Keratinocyte (primary cell): ENCODE measurements at regions not wholly inside any gene's neighbourhood (a gene's known extent, or its start where the extent isn't known, plus 50 kb on each side); places are given as distances from the start of the nearest gene placed in this dataset.

ENCODE experiments used
- DNase-seq: peaks from one replicate; pipeline ENCODE4 v3.0.0-alpha.2; 2011; ENCODE audit warnings: low read depth, missing footprints, low spot score
- FAIRE-seq: peaks from 2 replicates; lab custom pipeline; 2011; peaks lifted over from hg19 to GRCh38; lab: Jason Lieb, UNC
- H2AFZ ChIP-seq: 2 replicates; pipeline ENCODE4 v1.6.0; 2012; ENCODE audit warnings: low read length, control low read depth, inconsistent platforms; ENCODE audit not compliant: control insufficient read depth
- H3K27ac ChIP-seq: 2 replicates; pipeline ENCODE4 v1.5.1; 2011; ENCODE audit warnings: low read length; ENCODE audit not compliant: control insufficient read depth, insufficient read depth
- H3K27me3 ChIP-seq: 3 replicates; pipeline ENCODE4 v1.6.0; 2011; ENCODE audit warnings: low read length; ENCODE audit not compliant: control insufficient read depth, insufficient read depth; ENCODE audit errors: extremely low read depth
- H3K36me3 ChIP-seq, 2 experiments: 2 replicates in 1 of 2; 3 replicates in 1 of 2; pipeline ENCODE4 v1.5.1; 2011; ENCODE audit warnings: low read length in 2 of 2, mild to moderate bottlenecking in 1 of 2; ENCODE audit not compliant: control insufficient read depth in 2 of 2, insufficient read depth in 2 of 2; ENCODE audit errors: extremely low read depth in 1 of 2
- H3K4me1 ChIP-seq: 3 replicates; pipeline ENCODE4 v1.5.1; 2011; ENCODE audit warnings: low read length; ENCODE audit not compliant: control insufficient read depth, insufficient read depth; ENCODE audit errors: extremely low read depth
- H3K4me2 ChIP-seq: 3 replicates; pipeline ENCODE4 v1.6.0; 2011; ENCODE audit warnings: low read depth, low read length; ENCODE audit not compliant: control insufficient read depth, insufficient read depth; ENCODE audit errors: extremely low read depth
- H3K4me3 ChIP-seq, 3 experiments: fragments of 200-600 bp in 1 of 3; sonication (generic) in 1 of 3; 2 replicates in 2 of 3; 3 replicates in 1 of 3; pipeline ENCODE4 v1.5.1; 2011 to 2016; ENCODE audit warnings: low read length in 3 of 3, mild to moderate bottlenecking in 3 of 3, control low read depth in 2 of 3, inconsistent platforms in 1 of 3, low read depth in 1 of 3, mixed read lengths in 1 of 3, mixed run types in 1 of 3, moderate library complexity in 1 of 3; ENCODE audit not compliant: control insufficient read depth in 2 of 3, insufficient read depth in 2 of 3; ENCODE audit errors: extremely low read depth in 1 of 3
- H3K79me2 ChIP-seq: 2 replicates; pipeline ENCODE4 v1.6.0; 2012; ENCODE audit warnings: low read length; ENCODE audit not compliant: control insufficient read depth, insufficient read depth
- H3K9ac ChIP-seq: 3 replicates; pipeline ENCODE4 v1.6.0; 2011; ENCODE audit warnings: low read length; ENCODE audit not compliant: control insufficient read depth, insufficient read depth; ENCODE audit errors: extremely low read depth
- H3K9me1 ChIP-seq: 3 replicates; pipeline ENCODE4 v1.6.0; 2011; ENCODE audit warnings: low read length; ENCODE audit not compliant: control insufficient read depth, insufficient read depth; ENCODE audit errors: extremely low read depth
- H3K9me3 ChIP-seq: 2 replicates; pipeline ENCODE4 v1.5.1; 2012; ENCODE audit warnings: low read depth, low read length; ENCODE audit not compliant: control insufficient read depth
- H4K20me1 ChIP-seq: 3 replicates; pipeline ENCODE4 v1.6.0; 2011; ENCODE audit warnings: low read length; ENCODE audit not compliant: control insufficient read depth, insufficient read depth; ENCODE audit errors: extremely low read depth
- EZH2 ChIP-seq: IDR thresholded peaks from one replicate; pipeline ENCODE4 v1.6.1; 2012; ENCODE audit warnings: inconsistent platforms, mild to moderate bottlenecking, low read length, moderate library complexity
- dilution Hi-C: fragments of 300-500 bp; cut with MboI; formaldehyde crosslinking; loops from one replicate; pipeline ENCODE4 v1.7.0; 2020; ENCODE audit warnings: low sequenced_read_pairs; ENCODE audit not compliant: extremely low pct_ligation_motif_present
- TF ChIP-seq, protein P1 (sequence below), 3 experiments: IDR thresholded peaks in 1 of 3; conservative IDR thresholded peaks in 1 of 3; optimal IDR thresholded peaks in 1 of 3; 2 replicates in 2 of 3; 3 replicates in 1 of 3; pipeline versions ENCODE3 to v1.5.1; 2011; ENCODE audit warnings: low read length in 3 of 3, mild to moderate bottlenecking in 3 of 3, moderate library complexity in 2 of 3, control low read depth in 1 of 3, inconsistent platforms in 1 of 3; ENCODE audit not compliant: insufficient read depth in 2 of 3; ENCODE audit errors: extremely low read depth in 1 of 3

DNA sequence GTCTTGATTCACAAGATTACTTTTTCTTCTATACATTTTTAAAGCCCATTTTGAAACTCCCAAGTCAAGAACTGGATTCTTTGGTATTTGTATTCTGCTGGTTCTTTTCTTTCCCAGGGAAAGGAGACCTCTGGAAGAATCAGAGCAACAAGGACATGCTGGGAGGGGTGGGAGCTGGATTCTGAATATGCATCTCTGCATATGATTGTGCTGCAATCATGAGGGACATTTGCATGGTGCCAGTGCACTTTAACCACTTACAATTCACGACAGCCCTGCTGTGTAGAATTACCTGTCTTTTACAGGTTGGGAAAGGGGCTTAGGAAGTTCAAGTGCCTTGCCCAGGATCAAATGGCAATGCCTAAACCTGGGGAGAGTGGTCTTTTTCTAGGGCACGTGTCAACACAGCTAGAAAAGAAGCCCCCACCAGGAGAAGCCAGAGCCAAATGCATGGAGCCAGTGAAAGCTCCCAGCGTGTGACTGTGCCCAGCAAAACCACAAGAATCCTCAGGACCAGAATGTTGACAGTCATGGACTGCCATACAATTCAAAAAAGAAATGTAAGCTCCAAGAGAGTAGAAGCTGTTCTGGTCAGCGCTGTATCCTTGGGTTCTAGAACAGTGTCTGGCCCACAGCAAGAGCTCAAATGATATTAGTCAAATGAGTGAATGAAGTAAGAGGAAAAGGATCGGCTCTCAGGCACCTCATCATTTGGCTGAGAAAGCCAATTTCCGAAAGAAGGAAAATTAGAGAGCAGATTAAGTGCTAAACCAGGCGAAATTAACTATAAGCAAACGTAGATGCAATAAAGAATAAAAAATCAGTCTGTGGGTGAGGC lies 84.5 kb upstream of the MEF2A start:
- Histone ChIP-seq H3K4me3 (no peak overlapping the region), H3K4me2 (no peak overlapping the region), H2AFZ (no peak overlapping the region), H3K79me2 (no peaks in the 10 kb centered on the region), H3K9me3 (no peaks in the 10 kb centered on the region), H3K9me1 (no peaks in the 10 kb centered on the region), H3K27ac (no peak overlapping the region), H3K4me1 (peaks cover 14% of the 10 kb centered on the region), H3K9ac (no peak overlapping the region), H4K20me1 (no peaks in the 10 kb centered on the region), H3K27me3 (no peaks in the 10 kb centered on the region), H3K36me3 (no peaks in the 10 kb centered on the region)
- no peak for DNase-seq
- TF ChIP-seq, protein P1, sequence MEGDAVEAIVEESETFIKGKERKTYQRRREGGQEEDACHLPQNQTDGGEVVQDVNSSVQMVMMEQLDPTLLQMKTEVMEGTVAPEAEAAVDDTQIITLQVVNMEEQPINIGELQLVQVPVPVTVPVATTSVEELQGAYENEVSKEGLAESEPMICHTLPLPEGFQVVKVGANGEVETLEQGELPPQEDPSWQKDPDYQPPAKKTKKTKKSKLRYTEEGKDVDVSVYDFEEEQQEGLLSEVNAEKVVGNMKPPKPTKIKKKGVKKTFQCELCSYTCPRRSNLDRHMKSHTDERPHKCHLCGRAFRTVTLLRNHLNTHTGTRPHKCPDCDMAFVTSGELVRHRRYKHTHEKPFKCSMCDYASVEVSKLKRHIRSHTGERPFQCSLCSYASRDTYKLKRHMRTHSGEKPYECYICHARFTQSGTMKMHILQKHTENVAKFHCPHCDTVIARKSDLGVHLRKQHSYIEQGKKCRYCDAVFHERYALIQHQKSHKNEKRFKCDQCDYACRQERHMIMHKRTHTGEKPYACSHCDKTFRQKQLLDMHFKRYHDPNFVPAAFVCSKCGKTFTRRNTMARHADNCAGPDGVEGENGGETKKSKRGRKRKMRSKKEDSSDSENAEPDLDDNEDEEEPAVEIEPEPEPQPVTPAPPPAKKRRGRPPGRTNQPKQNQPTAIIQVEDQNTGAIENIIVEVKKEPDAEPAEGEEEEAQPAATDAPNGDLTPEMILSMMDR (optimal IDR thresholded peaks at IDR 0.05 in 1 of 3, IDR thresholded peaks at IDR 0.05 in 1 of 3, conservative IDR thresholded peaks at IDR 0.05 in 1 of 3; ENCODE audit: extremely low read depth in 1 of 3, insufficient read depth in 2 of 3, low read length in 3 of 3): no peak
- TF ChIP-seq EZH2: no peak
- FAIRE-seq: no peak
- dilution Hi-C loops: no loop called here

DNA sequence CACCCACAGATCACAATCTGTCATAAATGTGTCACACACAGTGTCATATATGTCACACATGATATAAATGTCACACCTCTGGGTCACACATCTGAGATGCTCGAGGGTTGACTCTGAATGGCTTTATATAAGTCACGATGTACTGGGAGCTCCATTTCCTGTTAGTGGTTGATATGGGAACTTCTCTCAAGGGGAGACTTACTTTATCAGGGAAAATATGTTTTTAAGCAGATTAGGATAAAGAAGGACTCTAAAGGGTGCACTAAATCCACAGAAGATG lies 83.9 kb upstream of the MEF2A start:
- dilution Hi-C loops: no loop called here
- FAIRE-seq: no peak

More for the DNA sequence above, 83.9 kb upstream of the MEF2A start:
- no peak overlapping the region for H2AFZ ChIP-seq
- H3K4me3 ChIP-seq: no peak overlapping the region
- no peak overlapping the region for H3K27ac ChIP-seq
- no peak overlapping the region for H3K9ac ChIP-seq
- no peak for TF ChIP-seq EZH2
- TF ChIP-seq, protein P1 (optimal IDR thresholded peaks at IDR 0.05 in 1 of 3, IDR thresholded peaks at IDR 0.05 in 1 of 3, conservative IDR thresholded peaks at IDR 0.05 in 1 of 3; ENCODE audit: extremely low read depth in 1 of 3, insufficient read depth in 2 of 3, low read length in 3 of 3): no peak
- H3K27me3 ChIP-seq: no peaks in the 10 kb centered on the region
- H3K4me1 ChIP-seq: peaks cover 13% of the 10 kb centered on the region
- no peaks in the 10 kb centered on the region for H4K20me1 ChIP-seq
- no peak for DNase-seq
- H3K36me3 ChIP-seq: no peaks in the 10 kb centered on the region
- H3K79me2 ChIP-seq: no peaks in the 10 kb centered on the region
- H3K9me3 ChIP-seq: no peaks in the 10 kb centered on the region
- no peaks in the 10 kb centered on the region for H3K9me1 ChIP-seq
- no peak overlapping the region for H3K4me2 ChIP-seq
